Lower lobe of right lung (tissue), 2 donors: ENCODE measurements at regions not wholly inside any gene's neighbourhood (a gene's known extent, or its start where the extent isn't known, plus 50 kb on each side); places are given as distances from the start of the nearest gene placed in this dataset.

Source experiments
- ATAC-seq, 2 donors: fragments of 200-7000 bp; cut with Tn5 transposase; one replicate each; pipeline ENCODE4 v1.9.1; 2020 to 2022; ENCODE audit warnings: mild to moderate bottlenecking in 2 of 2, moderate library complexity in 2 of 2
- DNase-seq: peaks from one replicate; pipeline ENCODE4 v3.0.0-alpha.2; 2020
- H3K27ac ChIP-seq: fragments of 200-600 bp; one replicate; pipeline ENCODE4 v1.8.0; 2022
- H3K27me3 ChIP-seq: fragments of 200-600 bp; one replicate; pipeline ENCODE4 v1.8.0; 2022; ENCODE audit warnings: low read depth
- H3K36me3 ChIP-seq: fragments of 200-600 bp; one replicate; pipeline ENCODE4 v1.8.0; 2022; ENCODE audit warnings: mild to moderate bottlenecking
- H3K4me1 ChIP-seq: fragments of 200-600 bp; one replicate; pipeline ENCODE4 v1.8.0; 2022
- H3K4me3 ChIP-seq: fragments of 200-600 bp; one replicate; pipeline ENCODE4 v1.8.0; 2022; ENCODE audit warnings: mild to moderate bottlenecking
- H3K9me3 ChIP-seq: fragments of 200-600 bp; one replicate; pipeline ENCODE4 v1.8.0; 2022
- intact Hi-C: fragments of 100-400 bp; cut with DNase I; formaldehyde crosslinking; loops from one replicate; pipeline ENCODE4 v1.11.0; 2022
- TF ChIP-seq, protein P1 (sequence below): fragments of 200-600 bp; IDR thresholded peaks from one replicate; pipeline ENCODE4 v1.8.0; 2022; ENCODE audit warnings: antibody characterized with exemption, mild to moderate bottlenecking
- donor health status: DM: no; HTN: yes; CAD: no; lungs with severe emphysema.

DNA sequence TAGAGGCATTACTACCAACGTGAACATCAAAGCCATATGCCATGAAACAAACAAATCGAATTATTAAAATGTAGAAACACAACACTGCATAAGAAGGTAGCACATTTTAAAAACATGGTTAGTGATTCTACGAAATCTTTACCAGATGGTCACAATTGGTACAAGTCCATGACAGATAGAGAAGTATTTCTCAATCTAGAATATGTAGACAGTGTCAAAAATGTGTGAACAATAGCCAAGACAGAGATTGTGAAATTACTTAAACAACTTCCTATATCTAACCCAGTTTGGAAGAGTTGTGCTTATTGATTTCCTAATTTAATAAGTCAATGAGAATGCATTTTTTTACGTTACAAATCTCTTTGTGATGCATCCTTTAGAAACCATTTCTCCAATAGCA is 1121.6 kb downstream of the MAT2B start:
- Histone ChIP-seq H3K36me3 (no peaks in the 10 kb centered on the region), H3K4me1 (no peaks in the 10 kb centered on the region), H3K27me3 (no peaks in the 10 kb centered on the region), H3K27ac (no peak overlapping the region), H3K4me3 (no peak overlapping the region), H3K9me3 (no peaks in the 10 kb centered on the region)
- ATAC-seq (no peak), DNase-seq (no peak)
- intact Hi-C loops, result no loop called here
- TF ChIP-seq, protein P1, sequence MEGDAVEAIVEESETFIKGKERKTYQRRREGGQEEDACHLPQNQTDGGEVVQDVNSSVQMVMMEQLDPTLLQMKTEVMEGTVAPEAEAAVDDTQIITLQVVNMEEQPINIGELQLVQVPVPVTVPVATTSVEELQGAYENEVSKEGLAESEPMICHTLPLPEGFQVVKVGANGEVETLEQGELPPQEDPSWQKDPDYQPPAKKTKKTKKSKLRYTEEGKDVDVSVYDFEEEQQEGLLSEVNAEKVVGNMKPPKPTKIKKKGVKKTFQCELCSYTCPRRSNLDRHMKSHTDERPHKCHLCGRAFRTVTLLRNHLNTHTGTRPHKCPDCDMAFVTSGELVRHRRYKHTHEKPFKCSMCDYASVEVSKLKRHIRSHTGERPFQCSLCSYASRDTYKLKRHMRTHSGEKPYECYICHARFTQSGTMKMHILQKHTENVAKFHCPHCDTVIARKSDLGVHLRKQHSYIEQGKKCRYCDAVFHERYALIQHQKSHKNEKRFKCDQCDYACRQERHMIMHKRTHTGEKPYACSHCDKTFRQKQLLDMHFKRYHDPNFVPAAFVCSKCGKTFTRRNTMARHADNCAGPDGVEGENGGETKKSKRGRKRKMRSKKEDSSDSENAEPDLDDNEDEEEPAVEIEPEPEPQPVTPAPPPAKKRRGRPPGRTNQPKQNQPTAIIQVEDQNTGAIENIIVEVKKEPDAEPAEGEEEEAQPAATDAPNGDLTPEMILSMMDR, result no peak

DNA sequence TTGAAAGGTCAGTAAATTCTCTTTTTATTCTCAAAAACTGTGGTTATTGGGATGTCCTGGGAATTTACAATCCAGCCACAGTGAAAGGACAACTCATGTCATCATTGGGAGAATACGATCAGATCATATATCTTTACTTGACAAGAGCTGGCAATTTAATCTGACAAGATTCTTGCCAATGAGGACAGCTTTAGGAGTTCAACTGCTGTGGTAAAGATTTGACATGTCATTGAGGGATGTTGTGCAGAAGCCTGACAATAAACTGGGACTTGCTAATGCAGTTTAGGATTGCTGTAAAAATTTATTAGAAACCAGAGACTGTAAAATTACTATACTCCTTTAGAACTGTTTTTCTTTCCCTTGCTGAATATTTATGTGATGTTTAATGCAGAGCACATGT is 1131.0 kb downstream of the MAT2B start:
- intact Hi-C loops, result no loop called here
- TF ChIP-seq, protein P1, result no peak
- Histone ChIP-seq H3K27ac (no peak overlapping the region), H3K27me3 (no peaks in the 10 kb centered on the region), H3K36me3 (no peaks in the 10 kb centered on the region), H3K4me1 (no peaks in the 10 kb centered on the region), H3K9me3 (no peaks in the 10 kb centered on the region), H3K4me3 (no peak overlapping the region)
- no peak for ATAC-seq
- DNase-seq, result no peak

DNA sequence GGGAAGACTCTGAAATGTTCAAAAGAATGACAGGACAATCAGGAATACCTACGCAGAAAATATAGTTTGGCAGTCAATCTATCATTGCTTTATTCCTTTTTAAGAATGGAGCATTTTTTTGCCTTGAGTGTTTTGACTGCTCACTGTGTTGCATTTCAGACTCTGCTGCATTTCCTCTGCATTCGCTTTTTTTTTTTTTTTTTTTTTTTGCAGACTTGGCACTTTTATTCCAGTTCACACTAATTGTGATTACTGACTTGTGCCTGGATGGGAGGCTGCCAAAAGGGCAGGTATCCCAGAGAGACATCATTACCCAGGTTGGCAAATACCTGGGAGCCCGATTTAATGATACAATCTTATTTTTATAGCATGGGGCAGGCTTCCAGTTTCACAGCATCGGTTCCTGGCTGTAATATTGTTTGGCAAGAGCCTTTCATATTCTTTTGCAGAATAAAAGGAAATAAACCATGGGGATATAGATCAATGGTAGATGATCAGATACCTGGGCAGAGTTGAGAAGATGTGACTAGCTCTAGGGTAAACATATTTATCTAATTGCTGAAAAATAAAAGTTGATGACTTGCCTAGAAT is 1132.6 kb downstream of the MAT2B start:
- intact Hi-C loops, result no loop called here
- H3K27ac ChIP-seq, result no peak overlapping the region
- no peaks in the 10 kb centered on the region for H3K4me1 ChIP-seq
- no peaks in the 10 kb centered on the region for H3K9me3 ChIP-seq
- no peak overlapping the region for H3K4me3 ChIP-seq
- H3K27me3 ChIP-seq, result no peaks in the 10 kb centered on the region
- ATAC-seq (no peak), DNase-seq (no peak)
- H3K36me3 ChIP-seq, result no peaks in the 10 kb centered on the region
- TF ChIP-seq, protein P1, result no peak

- no peak for ATAC-seq
These were observed 1143.8 kb downstream of the MAT2B start for GRCh38 chr5:164649266-164649665.

DNA sequence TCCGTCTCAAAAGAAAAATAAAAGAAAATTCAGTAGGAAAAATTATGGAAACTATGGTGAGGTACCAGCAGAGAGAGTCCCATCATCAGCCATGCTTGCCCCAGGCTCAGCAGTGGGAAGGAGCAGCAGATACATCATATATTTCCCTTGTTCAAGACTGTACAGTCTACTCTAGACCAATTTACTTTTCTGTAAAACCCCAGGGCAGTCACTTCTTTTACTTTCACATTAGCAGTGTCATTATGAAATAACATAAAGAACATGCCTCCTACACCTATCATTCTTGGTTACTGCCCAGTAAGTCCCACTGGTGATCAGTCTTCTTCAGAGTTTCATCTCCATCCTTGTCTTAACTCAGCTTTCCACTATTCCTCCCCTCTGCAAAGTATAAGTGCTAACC is 1145.0 kb downstream of the MAT2B start:
- TF ChIP-seq, protein P1, result no peak
- intact Hi-C loops, result no loop called here

More at GRCh38 chr5:164649266-164649665, 1143.8 kb downstream of the MAT2B start:
- H3K4me3 ChIP-seq, result no peak overlapping the region
- H3K27ac ChIP-seq, result no peak overlapping the region
- DNase-seq, result no peak
- TF ChIP-seq, protein P1, result no peak
- no peaks in the 10 kb centered on the region for H3K27me3 ChIP-seq
- intact Hi-C loops, result no loop called here
- no peaks in the 10 kb centered on the region for H3K36me3 ChIP-seq
- no peaks in the 10 kb centered on the region for H3K4me1 ChIP-seq
- no peaks in the 10 kb centered on the region for H3K9me3 ChIP-seq

More for the DNA sequence above, 1145.0 kb downstream of the MAT2B start:
- H3K4me1 ChIP-seq, result no peaks in the 10 kb centered on the region
- ATAC-seq (no peak), DNase-seq (no peak)
- no peaks in the 10 kb centered on the region for H3K9me3 ChIP-seq
- no peaks in the 10 kb centered on the region for H3K36me3 ChIP-seq
- no peak overlapping the region for H3K27ac ChIP-seq
- H3K27me3 ChIP-seq, result no peaks in the 10 kb centered on the region
- H3K4me3 ChIP-seq, result no peak overlapping the region
